ENCODE measurements at regions not wholly inside any gene's neighbourhood (a gene's known extent, or its start where the extent isn't known, plus 50 kb on each side); places are given as distances from the start of the nearest gene placed in this dataset.

DNA sequence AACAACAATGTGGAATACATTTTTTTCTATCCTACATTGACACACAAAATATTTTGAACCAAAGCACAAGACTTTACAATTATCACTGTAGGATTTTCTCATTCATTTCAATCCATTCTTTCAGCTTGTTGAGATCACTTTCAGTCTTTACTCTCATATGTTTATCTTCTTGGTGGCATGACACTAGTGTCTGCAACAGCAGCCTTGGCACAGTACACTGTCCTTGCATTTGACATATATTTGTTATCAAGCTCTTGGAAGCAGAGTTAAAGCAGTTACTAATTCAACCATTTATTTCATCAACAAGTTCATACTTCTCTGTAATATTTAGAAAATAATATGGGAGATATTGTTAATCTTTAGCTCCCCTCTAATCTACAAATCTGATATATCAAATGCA lies 922.4 kb upstream of the ADGRL2 start:
- no peaks in the 10 kb centered on the region for H3K36me3 ChIP-seq (replicated peaks in 1 of 2; ENCODE audit: control insufficient read depth in 1 of 2, insufficient read depth in 2 of 2, low read length in 2 of 2)
- no peak overlapping the region for H3K4me2 ChIP-seq (ENCODE audit: low read depth, low read length)
- BruUV-seq (replicated peaks): no TSS peak
- no peak overlapping the region for H3K27ac ChIP-seq (ENCODE audit: extremely low read length, insufficient read depth, low read length)
- H3K4me1 ChIP-seq (ENCODE audit: insufficient read depth, low read length): peaks cover 7% of the 10 kb centered on the region
- H4K20me1 ChIP-seq (ENCODE audit: insufficient read depth, low read length): no peaks in the 10 kb centered on the region
- ATAC-seq: no peak
- H2AFZ ChIP-seq (ENCODE audit: low read length): no peak overlapping the region
- ChIA-PET CTCF (ENCODE audit: low intra/inter-chr PET ratio, low total read pairs) (no interaction called here), POLR2A (no interaction called here)
- intact Hi-C loops (cut with micrococcal nuclease; ENCODE audit: unreplicated experiment): no loop called here
- no peaks in the 10 kb centered on the region for H3K79me2 ChIP-seq (ENCODE audit: insufficient read depth, low read length)
- H3K9me3 ChIP-seq (ENCODE audit: low read length): peaks cover 62% of the 10 kb centered on the region
- H3K9ac ChIP-seq (ENCODE audit: insufficient read depth, low read depth, low read length): no peak overlapping the region
- H3K4me3 ChIP-seq (replicated peaks in 1 of 3; ENCODE audit: insufficient read depth in 1 of 3, low read depth in 2 of 3, low read length in 3 of 3): no peak overlapping the region
- no peak for FAIRE-seq
- no peak for DNase-seq (ENCODE audit: low spot score)
- in situ Hi-C loops (cut with HindIII; ENCODE audit: extremely low pct_ligation_motif_present, low pct_unique_long_range_greater_than_20kb): no loop called here
- no peaks in the 10 kb centered on the region for H3K27me3 ChIP-seq (ENCODE audit: control insufficient read depth in 1 of 2, insufficient read depth in 2 of 2, low read length in 2 of 2)
- TF ChIP-seq RBFOX2 (IDR thresholded peaks at IDR 0.05; ENCODE audit: low read depth, low read length) (no peak), CREB3 (CRISPR knock-in tag; IDR thresholded peaks at IDR 0.05) (no peak), DDIT3 (CRISPR knock-in tag; IDR thresholded peaks at IDR 0.05) (no peak), ZNF224 (CRISPR knock-in tag; IDR thresholded peaks at IDR 0.05) (no peak), CC2D1A (CRISPR knock-in tag; IDR thresholded peaks at IDR 0.05) (no peak), TP53 (CRISPR knock-in tag; conservative IDR thresholded peaks at IDR 0.05) (no peak), ZNF24 (IDR thresholded peaks at IDR 0.05) (no peak), MEIS1 (CRISPR knock-in tag; IDR thresholded peaks at IDR 0.05; ENCODE audit: borderline replicate concordance) (no peak), EEA1 (CRISPR knock-in tag; IDR thresholded peaks at IDR 0.05; ENCODE audit: borderline replicate concordance) (no peak), ATM (IDR thresholded peaks at IDR 0.05; ENCODE audit: borderline replicate concordance) (no peak), ZNF691 (CRISPR knock-in tag; IDR thresholded peaks at IDR 0.05; ENCODE audit: borderline replicate concordance, low read depth) (no peak), FIP1L1 (IDR thresholded peaks at IDR 0.05; ENCODE audit: borderline replicate concordance, insufficient read depth, low read depth, low read length) (no peak), ZNF749 (CRISPR knock-in tag; IDR thresholded peaks at IDR 0.05; ENCODE audit: borderline replicate concordance) (no peak), E2F2 (CRISPR knock-in tag; IDR thresholded peaks at IDR 0.05; ENCODE audit: borderline replicate concordance) (no peak), MBNL3 (CRISPR knock-in tag; conservative IDR thresholded peaks at IDR 0.05) (no peak), ZNF331 (CRISPR knock-in tag; IDR thresholded peaks at IDR 0.05) (no peak)
- TF ChIP-seq, protein P1, sequence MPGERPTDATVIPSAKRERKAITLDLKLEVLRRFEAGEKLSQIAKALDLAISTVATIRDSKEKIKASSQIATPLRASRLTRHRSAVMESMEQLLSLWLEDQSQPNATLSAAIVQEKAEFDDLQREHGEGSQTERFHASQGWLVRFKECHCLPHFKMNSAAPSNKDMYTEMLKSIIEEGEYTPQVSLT (CRISPR knock-in tag; IDR thresholded peaks at IDR 0.05; ENCODE audit: borderline replicate concordance, low read depth): no peak

Measured in HepG2 (cell line).